Right renal pelvis (tissue), 4 donors: ENCODE measurements at regions not wholly inside any gene's neighbourhood (a gene's known extent, or its start where the extent isn't known, plus 50 kb on each side); places are given as distances from the start of the nearest gene placed in this dataset.

Source experiments
- DNase-seq, 4 donors: peaks; one replicate each; pipeline ENCODE4 v3.0.0-alpha.2; 2013; ENCODE audit warnings: low read depth in 4 of 4, low spot score in 3 of 4, missing footprints in 1 of 4

DNA sequence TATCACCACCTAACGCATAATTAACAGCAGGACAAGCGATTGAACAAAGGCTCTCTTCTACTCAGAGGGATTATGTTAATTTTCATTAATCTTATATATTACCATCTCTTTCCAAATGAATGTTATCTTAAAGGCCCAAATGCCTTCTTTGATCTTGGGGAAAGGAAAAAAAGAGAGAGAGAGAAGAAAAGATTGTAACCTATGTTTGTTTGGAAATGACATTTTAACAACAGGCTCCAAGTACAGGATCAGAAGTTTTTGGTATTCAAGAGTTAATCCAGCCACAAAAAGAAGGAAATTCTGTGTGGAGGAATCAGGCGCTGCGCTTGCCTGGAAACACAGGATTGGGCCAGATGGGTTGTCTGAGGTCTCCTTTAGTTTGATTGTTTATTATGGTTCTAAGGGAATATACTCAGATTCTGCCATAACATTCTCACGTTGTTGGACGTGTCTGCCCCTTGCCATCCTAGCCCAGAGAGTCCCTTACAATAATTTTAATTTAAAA lies 100.7 kb upstream of the STX18 start:
- no peak for DNase-seq

DNA sequence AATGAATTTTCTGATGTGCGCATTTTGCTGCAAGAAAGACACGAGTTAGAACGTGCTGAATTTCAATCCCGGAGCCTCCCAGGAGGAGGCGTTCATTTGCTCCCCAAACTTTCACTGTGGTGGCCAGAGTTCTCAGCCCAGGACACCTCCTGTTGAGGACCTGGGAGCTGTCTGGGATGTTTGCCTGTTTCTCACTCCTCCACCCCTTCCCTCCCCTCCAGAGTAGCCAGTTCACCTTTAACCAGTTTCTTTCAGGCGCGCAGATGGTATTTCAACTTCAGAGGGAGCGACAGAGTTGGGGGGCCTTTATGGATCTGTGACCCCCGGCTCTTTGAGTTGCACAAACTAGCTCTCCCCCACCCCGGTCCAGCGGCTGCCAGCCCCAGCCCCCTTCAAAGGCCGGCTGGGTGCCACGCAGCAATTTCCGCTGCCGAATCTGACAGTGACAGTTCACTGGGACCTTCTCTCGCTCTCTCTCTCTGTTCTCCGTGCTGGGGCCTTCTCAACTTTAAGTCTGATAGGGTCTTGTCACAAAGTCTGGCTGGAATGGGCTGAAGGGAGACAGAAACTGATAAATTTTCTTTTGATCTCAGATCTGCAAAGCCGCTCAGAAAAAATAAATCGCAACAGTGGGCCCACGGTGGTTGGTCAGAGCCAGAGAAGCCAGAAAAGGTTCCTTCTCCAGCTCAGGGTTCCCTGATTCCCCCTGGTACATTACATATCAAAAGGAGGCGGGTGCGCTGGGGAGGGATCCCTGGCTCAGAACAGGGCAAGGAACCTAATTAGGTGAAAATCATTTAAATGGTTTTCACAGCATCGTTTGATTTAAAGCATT lies 100.0 kb upstream of the STX18 start:
- no peak for DNase-seq

DNA sequence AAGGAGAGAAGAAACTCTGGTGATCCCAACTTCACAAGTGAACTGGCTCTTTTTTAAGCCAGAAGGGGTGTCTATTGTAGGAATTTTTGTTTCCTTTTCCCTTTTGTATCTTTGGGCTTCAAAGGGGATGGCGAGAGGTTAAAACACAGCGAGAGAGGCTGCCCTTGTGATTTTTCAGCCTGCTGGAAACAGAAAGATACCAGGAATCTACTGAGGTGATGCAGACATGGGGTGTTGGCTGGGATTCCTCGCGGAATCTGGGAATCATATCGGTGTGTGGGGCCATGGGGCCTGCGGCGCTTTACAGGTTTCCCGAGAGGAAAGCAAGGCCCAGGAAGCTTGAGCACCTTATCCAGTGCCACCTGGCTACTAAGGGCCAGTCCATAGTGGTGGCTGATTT lies 99.4 kb upstream of the STX18 start:
- DNase-seq, result no peak

DNA sequence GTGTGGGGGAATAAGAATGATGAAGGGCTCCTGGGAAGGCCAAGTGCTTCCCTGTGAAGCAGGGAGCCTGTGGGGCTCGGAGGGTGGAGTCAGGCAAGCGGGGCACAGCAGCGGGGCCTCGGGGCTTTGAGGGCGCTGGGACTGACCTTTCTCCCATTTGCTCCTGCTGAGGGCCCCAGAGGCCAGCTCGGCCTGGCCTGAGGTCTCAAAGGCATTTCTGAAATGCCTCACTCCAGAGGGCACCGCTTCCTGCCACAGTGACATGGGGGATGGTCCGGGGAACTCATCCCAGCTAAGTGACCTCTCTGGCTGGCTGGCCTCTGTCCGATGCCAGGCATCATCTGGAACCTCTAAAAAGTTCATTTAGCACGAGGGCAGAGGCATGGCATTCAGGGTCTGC lies 98.8 kb upstream of the STX18 start:
- no peak for DNase-seq

DNA sequence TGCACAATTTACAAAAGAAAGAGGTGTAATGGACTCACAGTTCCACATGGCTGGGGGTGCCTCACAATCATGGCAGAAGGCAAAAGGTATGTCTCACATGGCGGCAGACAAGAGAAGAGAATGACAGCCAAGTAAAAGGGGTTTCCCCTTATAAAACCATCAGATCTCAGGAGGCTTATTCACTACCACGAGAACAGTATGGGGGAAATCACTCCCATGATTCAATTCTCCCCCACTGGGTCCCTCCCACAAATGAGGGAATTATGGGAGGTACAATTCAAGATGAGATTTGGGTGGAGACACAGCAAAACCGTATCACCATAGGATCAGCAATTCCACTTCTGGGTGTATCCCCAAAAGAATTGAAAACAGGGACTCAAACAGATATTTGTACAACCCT lies 97.5 kb upstream of the STX18 start:
- no peak for DNase-seq

DNA sequence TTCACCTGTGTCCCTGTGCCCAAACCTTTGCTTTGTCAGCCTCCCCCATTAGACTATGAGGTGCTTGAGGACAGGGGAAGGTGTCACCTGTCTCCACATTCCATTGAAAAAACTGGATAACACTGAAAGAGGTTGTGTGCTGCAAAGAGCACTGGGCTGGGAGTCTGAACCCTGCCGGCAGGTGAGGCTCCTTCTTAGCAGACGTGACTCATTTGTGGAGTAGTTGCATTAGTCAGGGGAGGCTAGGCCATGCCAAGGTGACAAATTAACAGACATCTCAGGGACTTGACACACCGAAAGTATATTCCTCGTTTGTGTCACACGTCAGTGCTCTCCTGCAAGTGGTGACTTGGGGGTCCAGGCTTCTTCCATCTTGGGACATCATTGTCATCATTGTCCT lies 95.9 kb upstream of the STX18 start:
- DNase-seq, result no peak

DNA sequence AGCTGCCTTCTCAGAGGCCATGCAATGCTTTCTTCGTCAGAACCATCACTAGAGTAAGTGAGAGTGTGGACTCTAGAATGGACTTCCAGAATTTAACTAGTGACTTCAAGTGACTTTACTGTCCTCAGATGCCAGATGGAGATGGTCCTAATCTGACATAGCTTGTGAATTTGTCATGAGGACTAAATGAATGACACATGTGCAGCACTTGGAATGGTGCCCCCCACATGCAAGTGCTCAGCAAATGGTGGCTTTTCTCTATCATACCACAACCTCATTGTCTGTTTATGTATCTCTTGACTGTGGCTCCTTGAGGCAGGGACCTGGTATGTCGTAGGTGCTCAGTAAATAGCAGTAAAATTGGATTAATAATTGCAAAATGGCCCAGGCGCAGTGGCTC lies 91.6 kb upstream of the STX18 start:
- DNase-seq, result no peak

DNA sequence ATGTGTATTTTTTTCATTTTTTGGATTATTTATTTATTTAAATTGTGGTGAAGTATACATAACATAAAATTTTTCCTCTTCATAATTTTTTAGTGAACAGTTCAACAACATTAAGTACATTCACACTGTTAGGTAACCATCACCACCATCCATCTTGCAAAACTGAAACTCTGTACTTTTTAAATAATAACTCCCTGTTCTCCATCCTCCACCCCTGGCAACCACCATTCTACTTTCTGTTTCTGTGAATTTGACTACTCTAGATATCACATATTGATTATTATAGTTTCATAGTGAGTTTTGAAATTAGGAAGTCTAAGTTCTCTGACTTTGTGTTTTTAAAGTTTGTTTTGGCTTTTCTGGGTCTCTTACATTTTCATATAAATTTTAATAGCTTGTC lies 89.3 kb upstream of the STX18 start:
- no peak for DNase-seq

DNA sequence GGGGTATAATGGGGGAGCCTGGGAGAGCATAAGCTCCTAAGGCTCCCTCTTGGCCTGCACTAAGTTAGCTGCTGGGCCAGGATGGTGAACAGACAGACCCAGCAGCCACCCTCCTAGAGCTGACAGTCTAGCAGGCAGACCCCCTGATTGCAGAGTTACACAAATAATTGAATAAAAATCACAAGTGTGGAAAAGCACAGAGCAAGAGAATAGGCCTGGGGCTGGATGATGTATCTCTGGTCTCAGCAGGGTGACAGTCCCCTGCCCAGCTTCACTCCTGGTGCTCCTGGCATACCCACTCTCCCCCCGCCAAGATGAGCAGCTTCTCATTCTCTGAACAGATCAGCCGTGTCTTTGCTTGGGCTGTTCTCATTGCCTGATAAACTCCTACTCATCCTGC lies 86.1 kb upstream of the STX18 start:
- no peak for DNase-seq

DNA sequence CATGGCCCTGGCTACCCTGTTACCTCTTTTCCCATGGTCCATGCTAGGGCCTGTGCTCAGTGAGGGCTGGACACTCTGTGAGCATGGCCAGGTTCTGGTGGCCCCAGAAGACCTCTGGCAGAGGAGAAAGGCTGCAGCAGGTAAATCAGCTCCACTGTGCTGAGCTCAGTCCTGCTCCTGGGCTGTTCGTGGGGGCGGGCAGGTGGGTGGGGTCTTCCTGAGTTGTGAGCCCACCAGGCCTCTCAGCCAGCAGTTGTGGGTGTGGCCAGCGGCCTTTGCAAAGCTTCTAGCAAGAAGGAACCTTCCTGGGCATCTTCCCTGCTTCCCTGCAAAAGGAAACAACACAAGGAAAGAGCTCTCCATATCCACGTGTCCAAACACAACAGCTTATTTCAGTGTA lies 85.3 kb upstream of the STX18 start:
- no peak for DNase-seq

DNA sequence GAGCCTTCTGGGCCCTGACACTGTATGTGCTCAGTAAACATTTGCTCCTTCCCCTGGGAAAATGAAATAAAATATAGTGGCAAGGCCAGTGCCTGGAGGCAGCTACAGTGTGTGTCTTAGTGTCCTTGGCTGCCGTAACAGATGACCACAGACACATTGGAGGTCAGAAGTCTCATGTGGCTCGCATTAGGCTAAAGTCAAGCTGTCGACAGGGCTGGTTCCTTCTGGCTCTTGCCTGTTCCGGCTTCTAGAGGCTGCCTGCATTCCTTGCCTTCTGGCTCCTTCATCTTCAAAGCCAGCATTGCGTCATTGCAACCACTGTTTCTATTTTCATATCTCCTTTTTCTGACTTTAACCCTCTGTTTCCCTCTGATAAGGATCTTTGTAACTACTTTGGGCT lies 83.6 kb upstream of the STX18 start:
- DNase-seq, result no peak

DNA sequence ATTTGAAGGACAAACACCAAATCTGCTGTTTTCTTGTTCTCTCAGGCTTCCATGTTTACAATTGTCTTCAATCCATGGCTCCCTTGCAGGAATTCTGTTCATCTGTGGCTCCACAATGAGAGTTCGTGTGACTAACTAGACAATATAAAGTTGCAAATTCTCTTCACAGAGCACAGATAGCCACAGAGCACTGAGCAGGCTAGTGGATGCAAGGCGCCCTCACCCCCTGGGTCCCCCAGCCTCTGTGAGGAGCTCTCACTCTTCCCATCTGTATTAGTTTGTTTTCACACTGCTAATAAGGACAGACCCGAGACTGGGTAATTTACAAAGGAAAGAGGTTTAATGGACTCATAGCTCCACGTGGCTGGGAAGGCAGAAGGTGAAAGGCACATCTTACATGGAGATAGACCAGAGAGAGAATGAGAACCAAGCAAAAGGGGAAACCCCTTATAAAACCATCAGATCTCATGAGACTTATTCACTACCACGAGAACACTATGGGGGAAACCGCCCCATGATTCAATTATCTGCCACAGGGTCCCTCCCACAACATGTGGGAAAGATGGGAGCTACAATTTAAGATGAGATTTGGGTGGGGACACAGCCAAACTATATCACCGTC lies 82.5 kb upstream of the STX18 start:
- no peak for DNase-seq

DNA sequence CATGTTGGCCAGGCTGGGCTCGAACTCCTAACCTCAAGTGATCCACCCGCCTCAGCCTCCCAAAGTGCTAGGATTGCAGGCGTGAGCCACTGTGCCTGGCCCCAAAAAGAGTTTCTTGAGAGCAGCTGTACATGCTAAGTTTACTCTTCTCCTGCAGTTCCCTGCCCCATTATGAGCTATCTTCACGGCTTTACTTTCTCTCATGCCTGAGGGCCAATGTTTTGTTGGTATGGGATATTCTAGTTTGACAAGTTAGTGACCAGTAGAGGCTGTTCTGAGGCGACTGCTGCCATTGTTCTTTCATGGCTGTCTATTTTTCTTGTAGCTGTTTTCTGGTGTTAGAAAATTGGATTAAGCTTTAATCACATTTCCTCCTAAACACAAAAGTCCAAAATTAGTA lies 78.0 kb upstream of the STX18 start:
- DNase-seq, result no peak

DNA sequence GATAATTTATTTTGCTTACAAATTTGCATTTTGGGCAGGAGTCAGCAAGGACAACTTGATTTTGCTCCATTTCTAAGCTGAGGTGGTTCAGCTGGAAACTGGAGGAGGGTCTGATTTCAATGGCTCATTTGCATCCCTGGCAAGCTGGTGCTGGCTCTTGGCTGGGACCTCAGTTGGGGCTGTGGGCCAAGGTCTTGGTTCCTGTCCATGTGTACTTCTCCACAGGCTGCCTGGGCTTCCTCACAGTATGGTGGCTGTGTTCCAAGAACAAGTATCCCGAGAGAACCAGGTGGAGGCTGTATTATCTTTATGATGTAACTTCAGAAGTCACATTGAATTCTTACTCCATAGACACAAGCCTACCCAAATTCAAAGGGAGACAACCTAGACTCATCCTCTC lies 77.0 kb upstream of the STX18 start:
- no peak for DNase-seq

DNA sequence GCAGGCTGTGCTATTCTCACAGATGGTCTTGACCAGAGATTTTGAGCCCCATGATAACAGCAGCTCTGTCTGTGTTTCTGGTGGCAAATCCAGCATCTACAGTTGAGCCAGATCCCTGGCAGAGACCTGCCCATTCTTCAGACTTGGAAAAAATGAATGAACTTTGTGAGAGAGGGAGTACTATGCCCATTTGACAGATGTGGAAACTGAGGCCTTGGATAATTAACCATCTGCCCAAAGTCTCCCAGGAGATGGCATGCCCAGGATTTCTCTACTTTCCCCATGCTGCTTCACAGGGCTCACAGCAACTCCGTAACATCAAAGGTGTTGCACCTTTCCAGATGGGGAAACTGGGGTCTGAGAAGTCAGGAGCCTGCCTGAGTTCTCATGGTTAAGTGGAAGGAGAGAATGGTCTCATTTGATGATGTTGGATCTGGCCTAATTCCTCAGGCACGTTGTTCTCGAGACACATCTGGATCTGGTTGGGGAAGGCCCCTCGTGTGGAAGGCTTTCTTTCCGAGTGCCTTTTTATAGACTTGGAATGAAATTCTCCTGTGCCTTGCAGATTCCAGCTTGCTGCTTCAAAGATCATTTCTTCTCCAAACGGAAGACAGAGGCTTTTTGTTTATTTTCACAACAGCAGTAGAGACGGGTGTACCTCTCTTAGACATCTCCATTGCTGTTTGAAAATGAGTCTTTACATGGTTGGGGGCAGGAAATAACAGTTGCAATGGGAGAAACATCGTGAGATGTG lies 73.3 kb upstream of the STX18 start:
- DNase-seq, result no peak

DNA sequence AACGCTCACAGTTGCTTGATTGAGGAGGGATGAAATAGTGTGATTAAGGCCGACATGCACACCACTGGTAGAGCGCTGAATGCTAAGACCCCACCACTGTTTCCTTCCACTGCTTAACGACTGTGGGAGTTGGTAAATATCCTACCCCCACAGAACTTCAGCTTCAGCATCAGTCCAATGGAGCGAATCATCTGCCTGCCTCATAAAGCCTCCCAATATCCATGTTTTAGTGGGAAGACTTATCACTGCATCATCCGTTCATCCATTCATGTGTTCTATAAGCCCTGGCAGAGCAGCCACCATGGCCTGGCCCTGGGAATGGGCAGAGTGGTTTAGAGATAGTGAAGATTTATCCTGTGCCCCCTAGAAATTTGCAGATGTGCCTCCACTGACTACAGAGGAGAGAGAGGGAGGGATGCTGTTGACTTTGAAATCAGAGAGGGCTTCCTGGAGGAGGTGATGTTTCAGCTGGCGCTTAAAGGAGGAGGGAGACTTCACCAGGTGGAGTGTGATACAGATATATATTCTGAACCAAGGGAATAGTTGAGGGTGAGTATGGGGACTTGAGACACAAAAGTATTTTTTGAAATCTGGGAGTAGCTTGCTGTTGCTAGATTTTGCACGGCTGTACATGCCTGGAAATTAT lies 71.9 kb upstream of the STX18 start:
- no peak for DNase-seq

DNA sequence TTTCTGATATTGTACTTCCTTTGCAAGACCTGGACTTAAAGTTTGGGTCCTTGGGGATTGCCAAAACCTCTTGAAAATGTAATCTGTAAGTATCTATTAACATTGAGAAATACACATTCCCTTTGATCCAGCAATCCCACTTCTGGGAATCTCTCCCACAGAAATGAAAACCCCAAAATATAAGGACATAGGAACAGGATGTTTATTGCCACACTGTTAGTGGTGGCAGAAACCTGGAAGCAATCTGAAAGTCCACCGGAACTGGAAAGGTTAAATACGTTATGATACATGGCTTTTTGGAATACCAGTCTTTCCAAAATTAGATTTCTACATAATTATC lies 71.2 kb upstream of the STX18 start:
- no peak for DNase-seq

DNA sequence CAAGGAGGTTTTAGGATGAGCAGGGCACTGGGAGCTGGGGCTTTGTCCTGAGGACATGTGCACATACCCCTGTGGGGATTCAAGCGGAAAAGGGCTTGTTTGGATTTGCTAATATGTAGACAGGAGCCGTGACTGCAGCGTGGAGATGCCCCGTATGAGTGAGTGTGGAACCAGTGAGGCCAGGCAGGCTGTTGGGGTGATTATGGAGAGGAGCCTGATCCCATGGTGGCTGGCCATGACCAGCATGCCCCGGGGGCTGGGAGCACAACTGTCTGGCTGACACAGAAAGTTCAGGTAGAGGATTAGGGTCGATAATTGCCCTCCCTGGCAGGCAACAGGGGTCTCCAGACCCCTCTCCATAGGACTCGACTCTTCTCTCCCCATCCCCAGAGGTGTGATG lies 68.8 kb upstream of the STX18 start:
- no peak for DNase-seq

DNA sequence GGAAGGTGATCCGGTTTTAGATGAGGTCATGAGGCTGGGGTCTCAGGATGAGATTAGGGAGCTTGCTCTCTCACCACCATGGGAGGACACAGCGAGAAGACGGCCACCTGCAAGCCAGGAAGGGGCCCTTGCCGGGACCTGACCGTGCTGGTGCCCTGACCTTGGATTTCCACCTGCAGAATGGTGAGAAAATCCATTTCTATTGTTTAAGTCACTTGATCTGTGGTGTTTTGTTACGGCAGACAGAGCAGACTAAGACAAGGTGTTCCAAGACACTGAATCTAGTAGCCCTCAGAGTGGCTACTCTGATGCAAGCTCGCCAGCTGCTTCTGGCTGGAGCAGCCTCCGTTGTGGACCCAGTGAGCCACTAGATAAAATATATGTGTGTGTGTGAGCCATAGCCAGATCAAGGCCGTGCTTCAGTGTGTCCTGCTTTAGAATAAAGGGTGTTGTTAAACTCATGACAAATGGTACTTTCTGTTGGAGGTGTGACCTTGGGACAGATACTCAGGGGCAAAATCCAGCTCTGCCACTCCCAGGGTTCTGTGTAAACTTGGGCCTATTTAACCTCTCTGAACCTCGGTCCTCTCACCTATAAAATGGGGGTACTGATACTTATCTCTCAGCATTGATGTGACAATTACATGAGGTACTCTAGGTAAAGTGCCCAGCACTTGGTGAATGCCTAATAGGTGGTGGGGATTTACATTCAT lies 67.9 kb upstream of the STX18 start:
- DNase-seq, result no peak

DNA sequence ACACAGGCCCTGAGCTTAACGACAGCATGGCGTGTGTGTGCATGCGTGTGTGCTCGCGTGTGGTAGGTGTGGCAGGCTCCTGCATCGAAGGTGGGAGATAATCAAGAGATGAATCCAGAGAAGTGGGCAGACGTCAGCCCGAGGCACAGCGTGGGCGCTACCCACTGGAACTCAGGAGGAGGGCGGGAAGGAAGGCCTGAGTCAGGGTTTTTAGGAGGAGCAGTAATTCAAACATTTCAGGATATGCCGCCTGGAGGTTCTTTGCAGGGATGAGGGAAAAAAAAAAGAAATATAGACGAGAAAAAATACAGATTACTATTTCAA lies 66.3 kb upstream of the STX18 start:
- no peak for DNase-seq
